ENCODE measurements at regions not wholly inside any gene's neighbourhood (a gene's known extent, or its start where the extent isn't known, plus 50 kb on each side); places are given as distances from the start of the nearest gene placed in this dataset.

- no peaks in the 10 kb centered on the region for H3K9me3 ChIP-seq (ENCODE audit: control insufficient read depth, low read length)
- H3K36me3 ChIP-seq (ENCODE audit: control insufficient read depth, insufficient read depth, low read length): no peaks in the 10 kb centered on the region
- no peaks in the 10 kb centered on the region for H3K4me1 ChIP-seq (ENCODE audit: control insufficient read depth, insufficient read depth, low read length, poor library complexity, severe bottlenecking)
- H3K27me3 ChIP-seq (replicated peaks; ENCODE audit: control insufficient read depth, insufficient read depth, low read length, poor library complexity, severe bottlenecking): no peaks in the 10 kb centered on the region
- DNase-seq: no peak
- H3K4me3 ChIP-seq (ENCODE audit: insufficient read depth, low read depth, low read length, poor library complexity, severe bottlenecking): no peak overlapping the region
- H3K27ac ChIP-seq (ENCODE audit: insufficient read depth, low read length, poor library complexity, severe bottlenecking): no peak overlapping the region
Observed at GRCh38 chr2:161049559-161049958, 110.7 kb upstream of the TANK start.

DNA sequence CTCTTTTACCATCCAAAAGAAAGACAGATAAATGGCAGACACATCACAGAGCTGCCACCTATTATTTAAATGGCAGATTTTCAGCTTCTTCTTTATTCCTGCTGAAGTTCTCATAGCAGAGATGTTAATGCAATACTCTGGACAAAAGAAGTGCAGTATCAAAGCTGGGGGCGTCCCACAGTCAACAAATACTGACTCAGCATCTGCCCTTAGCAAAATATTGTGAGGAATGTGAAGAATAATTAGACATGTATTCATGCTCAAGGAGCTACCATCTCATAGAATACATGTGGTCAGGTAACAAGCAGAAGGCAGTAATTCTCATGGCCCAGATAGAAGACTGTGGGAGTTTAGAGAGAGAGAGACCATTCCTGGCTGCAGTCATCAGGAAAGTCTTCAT is 108.0 kb upstream of the TANK start:
- no peaks in the 10 kb centered on the region for H3K27me3 ChIP-seq (replicated peaks; ENCODE audit: control insufficient read depth, insufficient read depth, low read length, poor library complexity, severe bottlenecking)

DNA sequence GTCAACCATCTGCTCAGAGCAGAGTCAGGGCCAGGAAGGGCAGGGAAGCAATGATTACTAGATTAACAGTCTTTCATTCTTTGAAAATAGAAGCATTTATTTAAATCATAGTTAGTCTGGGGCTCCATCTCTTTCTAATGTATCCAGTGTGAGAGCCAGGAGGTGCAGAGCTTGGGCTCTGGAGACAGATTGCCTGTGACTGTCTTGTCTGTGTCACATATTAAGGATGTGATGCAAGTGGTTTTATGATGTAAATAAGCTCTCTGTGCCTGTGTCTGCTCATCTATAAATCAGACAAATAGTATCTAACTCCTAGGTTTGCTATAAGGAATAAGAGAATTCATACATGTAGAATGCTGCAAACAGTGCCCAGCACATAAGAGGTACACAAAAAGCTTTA is 104.9 kb upstream of the TANK start:
- Histone ChIP-seq H3K4me3 (ENCODE audit: insufficient read depth, low read depth, low read length, poor library complexity, severe bottlenecking) (no peak overlapping the region), H3K4me1 (ENCODE audit: control insufficient read depth, insufficient read depth, low read length, poor library complexity, severe bottlenecking) (no peaks in the 10 kb centered on the region), H3K27ac (ENCODE audit: insufficient read depth, low read length, poor library complexity, severe bottlenecking) (no peak overlapping the region), H3K36me3 (ENCODE audit: control insufficient read depth, insufficient read depth, low read length) (no peaks in the 10 kb centered on the region), H3K27me3 (replicated peaks; ENCODE audit: control insufficient read depth, insufficient read depth, low read length, poor library complexity, severe bottlenecking) (no peaks in the 10 kb centered on the region), H3K9me3 (ENCODE audit: control insufficient read depth, low read length) (no peaks in the 10 kb centered on the region)
- no peak for DNase-seq

More for the DNA sequence above, 108.0 kb upstream of the TANK start:
- no peak overlapping the region for H3K4me3 ChIP-seq (ENCODE audit: insufficient read depth, low read depth, low read length, poor library complexity, severe bottlenecking)
- H3K27ac ChIP-seq (ENCODE audit: insufficient read depth, low read length, poor library complexity, severe bottlenecking): no peak overlapping the region
- no peak for DNase-seq
- H3K9me3 ChIP-seq (ENCODE audit: control insufficient read depth, low read length): no peaks in the 10 kb centered on the region
- no peaks in the 10 kb centered on the region for H3K36me3 ChIP-seq (ENCODE audit: control insufficient read depth, insufficient read depth, low read length)
- no peaks in the 10 kb centered on the region for H3K4me1 ChIP-seq (ENCODE audit: control insufficient read depth, insufficient read depth, low read length, poor library complexity, severe bottlenecking)

DNA sequence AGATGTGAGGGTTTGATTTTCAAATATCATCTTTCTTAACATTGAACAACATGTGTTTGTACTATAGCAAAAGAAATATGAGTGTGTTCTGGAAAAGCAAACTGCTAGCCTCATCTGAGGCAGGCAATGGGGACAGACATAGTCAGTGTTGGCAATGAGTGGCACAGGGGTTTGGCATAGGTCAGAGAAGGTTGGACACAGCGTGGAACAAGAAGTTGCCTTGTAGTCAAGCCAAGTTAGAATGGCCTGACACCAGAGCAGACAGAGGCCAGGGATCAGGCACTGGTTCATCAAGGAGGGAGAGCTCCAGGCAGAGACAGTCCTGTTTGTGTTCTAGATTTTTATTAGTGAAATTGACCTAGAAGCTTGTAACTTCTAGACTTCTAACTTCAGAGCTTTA is 100.8 kb upstream of the TANK start:
- H3K9me3 ChIP-seq (ENCODE audit: control insufficient read depth, low read length): no peaks in the 10 kb centered on the region
- no peaks in the 10 kb centered on the region for H3K36me3 ChIP-seq (ENCODE audit: control insufficient read depth, insufficient read depth, low read length)
- H3K27ac ChIP-seq (ENCODE audit: insufficient read depth, low read length, poor library complexity, severe bottlenecking): no peak overlapping the region
- H3K4me1 ChIP-seq (ENCODE audit: control insufficient read depth, insufficient read depth, low read length, poor library complexity, severe bottlenecking): no peaks in the 10 kb centered on the region
- DNase-seq: no peak
- H3K4me3 ChIP-seq (ENCODE audit: insufficient read depth, low read depth, low read length, poor library complexity, severe bottlenecking): no peak overlapping the region
- no peaks in the 10 kb centered on the region for H3K27me3 ChIP-seq (replicated peaks; ENCODE audit: control insufficient read depth, insufficient read depth, low read length, poor library complexity, severe bottlenecking)

GRCh38 chr2:161061786-161062185 is 98.4 kb upstream of the TANK start:
- Histone ChIP-seq H3K27ac (ENCODE audit: insufficient read depth, low read length, poor library complexity, severe bottlenecking) (no peak overlapping the region), H3K4me1 (ENCODE audit: control insufficient read depth, insufficient read depth, low read length, poor library complexity, severe bottlenecking) (no peaks in the 10 kb centered on the region), H3K27me3 (replicated peaks; ENCODE audit: control insufficient read depth, insufficient read depth, low read length, poor library complexity, severe bottlenecking) (no peaks in the 10 kb centered on the region), H3K36me3 (ENCODE audit: control insufficient read depth, insufficient read depth, low read length) (no peaks in the 10 kb centered on the region), H3K9me3 (ENCODE audit: control insufficient read depth, low read length) (no peaks in the 10 kb centered on the region), H3K4me3 (ENCODE audit: insufficient read depth, low read depth, low read length, poor library complexity, severe bottlenecking) (no peak overlapping the region)
- no peak for DNase-seq

DNA sequence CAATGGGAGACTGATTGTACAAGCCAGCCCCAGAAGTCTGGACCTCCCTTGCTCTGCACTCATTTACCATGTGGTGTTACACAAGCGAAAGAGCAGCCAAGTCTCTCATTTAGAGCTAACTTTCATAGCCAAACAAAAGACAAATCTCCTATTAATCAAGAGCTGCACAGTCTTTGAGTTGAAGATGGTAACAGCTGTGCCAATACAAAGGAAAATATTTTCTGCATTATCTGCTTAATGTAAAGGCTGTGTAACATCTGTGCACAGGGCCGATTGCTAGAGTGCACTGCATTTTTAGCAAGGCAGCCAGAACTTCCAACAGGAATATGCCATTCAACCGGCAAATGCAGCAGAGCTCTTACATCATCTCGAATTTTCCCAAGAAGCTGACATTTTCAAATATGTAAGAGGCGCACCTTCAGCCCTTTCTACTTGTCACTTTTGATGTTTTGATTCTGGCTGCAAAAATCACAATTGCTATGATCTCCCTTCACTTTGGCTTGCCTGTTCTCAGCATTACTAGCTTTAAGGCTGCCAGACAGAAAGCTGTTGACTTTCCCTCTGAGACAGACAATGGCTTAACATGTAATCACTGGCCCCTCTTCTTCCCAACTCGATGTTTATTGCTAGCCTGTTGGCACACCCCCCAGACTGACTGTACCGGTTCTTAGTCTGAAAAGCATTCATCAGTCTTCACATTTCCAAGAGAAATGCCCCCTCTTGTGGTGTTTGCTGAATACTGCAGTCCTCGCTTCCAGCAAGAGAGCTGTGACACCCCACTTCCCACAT is 96.9 kb upstream of the TANK start:
- H3K9me3 ChIP-seq (ENCODE audit: control insufficient read depth, low read length): no peaks in the 10 kb centered on the region
- H3K27me3 ChIP-seq (replicated peaks; ENCODE audit: control insufficient read depth, insufficient read depth, low read length, poor library complexity, severe bottlenecking): no peaks in the 10 kb centered on the region
- H3K36me3 ChIP-seq (ENCODE audit: control insufficient read depth, insufficient read depth, low read length): no peaks in the 10 kb centered on the region
- DNase-seq: peak in 2 of 3 donors; percentile 35 to 38
- H3K4me3 ChIP-seq (ENCODE audit: insufficient read depth, low read depth, low read length, poor library complexity, severe bottlenecking): no peak overlapping the region
- H3K27ac ChIP-seq (ENCODE audit: insufficient read depth, low read length, poor library complexity, severe bottlenecking): no peak overlapping the region
- H3K4me1 ChIP-seq (ENCODE audit: control insufficient read depth, insufficient read depth, low read length, poor library complexity, severe bottlenecking): no peaks in the 10 kb centered on the region

DNA sequence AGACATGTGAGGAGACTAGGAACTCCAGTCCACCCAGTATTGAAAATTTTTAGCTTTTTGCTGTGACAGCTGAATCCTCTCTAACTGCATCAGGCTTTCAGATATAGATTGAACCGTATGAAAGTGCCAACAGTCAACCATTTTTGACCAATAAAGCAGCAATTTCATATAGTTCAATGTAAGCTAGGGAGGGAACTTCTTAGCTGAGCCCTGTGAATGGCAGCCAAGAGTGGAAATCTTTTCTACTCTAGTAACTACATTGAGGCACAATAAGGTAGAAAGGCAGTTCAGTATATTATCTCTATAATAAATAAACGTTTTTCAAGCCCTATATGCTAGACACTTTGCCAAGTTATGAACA is 96.3 kb upstream of the TANK start:
- Histone ChIP-seq H3K27me3 (replicated peaks; ENCODE audit: control insufficient read depth, insufficient read depth, low read length, poor library complexity, severe bottlenecking) (no peaks in the 10 kb centered on the region), H3K4me3 (ENCODE audit: insufficient read depth, low read depth, low read length, poor library complexity, severe bottlenecking) (no peak overlapping the region), H3K9me3 (ENCODE audit: control insufficient read depth, low read length) (no peaks in the 10 kb centered on the region), H3K27ac (ENCODE audit: insufficient read depth, low read length, poor library complexity, severe bottlenecking) (no peak overlapping the region), H3K4me1 (ENCODE audit: control insufficient read depth, insufficient read depth, low read length, poor library complexity, severe bottlenecking) (no peaks in the 10 kb centered on the region), H3K36me3 (ENCODE audit: control insufficient read depth, insufficient read depth, low read length) (no peaks in the 10 kb centered on the region)
- DNase-seq: no peak

GRCh38 chr2:161067846-161068350 is 92.3 kb upstream of the TANK start:
- Histone ChIP-seq H3K27ac (ENCODE audit: insufficient read depth, low read length, poor library complexity, severe bottlenecking) (no peak overlapping the region), H3K36me3 (ENCODE audit: control insufficient read depth, insufficient read depth, low read length) (no peaks in the 10 kb centered on the region), H3K4me1 (ENCODE audit: control insufficient read depth, insufficient read depth, low read length, poor library complexity, severe bottlenecking) (no peaks in the 10 kb centered on the region), H3K27me3 (replicated peaks; ENCODE audit: control insufficient read depth, insufficient read depth, low read length, poor library complexity, severe bottlenecking) (no peaks in the 10 kb centered on the region), H3K9me3 (ENCODE audit: control insufficient read depth, low read length) (no peaks in the 10 kb centered on the region), H3K4me3 (ENCODE audit: insufficient read depth, low read depth, low read length, poor library complexity, severe bottlenecking) (no peak overlapping the region)
- no peak for DNase-seq

DNA sequence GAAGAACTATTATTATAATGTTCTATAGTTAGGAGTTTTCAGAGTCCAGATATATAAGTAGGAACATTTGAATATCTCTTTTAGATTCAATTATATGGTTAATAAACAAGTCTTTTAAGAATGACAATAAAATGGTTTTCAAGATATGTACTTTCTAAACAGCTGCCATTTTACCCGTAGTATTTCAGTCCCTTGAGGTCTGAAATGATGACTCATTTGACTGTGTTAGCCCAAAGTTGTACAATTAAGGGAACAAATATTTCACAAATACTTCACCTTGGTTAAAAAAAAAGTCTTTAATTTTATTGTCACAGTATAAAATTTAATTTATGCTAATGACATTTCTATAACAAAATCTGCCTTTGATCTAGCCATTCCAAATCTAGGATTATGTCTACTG is 91.6 kb upstream of the TANK start:
- DNase-seq: no peak
- Histone ChIP-seq H3K27me3 (replicated peaks; ENCODE audit: control insufficient read depth, insufficient read depth, low read length, poor library complexity, severe bottlenecking) (no peaks in the 10 kb centered on the region), H3K4me3 (ENCODE audit: insufficient read depth, low read depth, low read length, poor library complexity, severe bottlenecking) (no peak overlapping the region), H3K9me3 (ENCODE audit: control insufficient read depth, low read length) (no peaks in the 10 kb centered on the region), H3K27ac (ENCODE audit: insufficient read depth, low read length, poor library complexity, severe bottlenecking) (no peak overlapping the region), H3K4me1 (ENCODE audit: control insufficient read depth, insufficient read depth, low read length, poor library complexity, severe bottlenecking) (no peaks in the 10 kb centered on the region), H3K36me3 (ENCODE audit: control insufficient read depth, insufficient read depth, low read length) (no peaks in the 10 kb centered on the region)

- no peak overlapping the region for H3K4me3 ChIP-seq (ENCODE audit: insufficient read depth, low read depth, low read length, poor library complexity, severe bottlenecking)
- H3K27ac ChIP-seq (ENCODE audit: insufficient read depth, low read length, poor library complexity, severe bottlenecking): no peak overlapping the region
- no peaks in the 10 kb centered on the region for H3K36me3 ChIP-seq (ENCODE audit: control insufficient read depth, insufficient read depth, low read length)
- DNase-seq: no peak
- no peaks in the 10 kb centered on the region for H3K9me3 ChIP-seq (ENCODE audit: control insufficient read depth, low read length)
- no peaks in the 10 kb centered on the region for H3K4me1 ChIP-seq (ENCODE audit: control insufficient read depth, insufficient read depth, low read length, poor library complexity, severe bottlenecking)
- H3K27me3 ChIP-seq (replicated peaks; ENCODE audit: control insufficient read depth, insufficient read depth, low read length, poor library complexity, severe bottlenecking): no peaks in the 10 kb centered on the region
Observed at GRCh38 chr2:161070693-161071479, 89.3 kb upstream of the TANK start.

Measured in effector memory CD4-positive, alpha-beta T cell (primary cell).